K562 (cell line): ENCODE measurements at regions not wholly inside any gene's neighbourhood (a gene's known extent, or its start where the extent isn't known, plus 50 kb on each side); places are given as distances from the start of the nearest gene placed in this dataset.
A peak's percentile ranks its signal among the peaks of the same experiment; 100 is the strongest.

Experiments used
- AFF1 ChIP-seq, 2 experiments: fragments of 450-650 bp; IDR thresholded peaks; 2 replicates each; pipeline ENCODE4 v1.6.1; 2018; ENCODE audit warnings: mild to moderate bottlenecking in 2 of 2, low read depth in 1 of 2; ENCODE audit not compliant: partially characterized antibody in 2 of 2
- ARID2 ChIP-seq: fragments of 450-650 bp; IDR thresholded peaks from 2 replicates; pipeline ENCODE4 v1.6.1; 2017; ENCODE audit warnings: antibody characterized with exemption, mild to moderate bottlenecking
- DPF2 ChIP-seq: fragments of 450-650 bp; IDR thresholded peaks from 2 replicates; pipeline ENCODE4 v1.6.1; 2016
- KLF10 ChIP-seq: fragments of 250-450 bp; sonication (Bioruptor Pico); IDR thresholded peaks from 2 replicates; pipeline ENCODE4 v1.6.1; 2021; ENCODE audit warnings: matching md5 sums
- NCOA1 ChIP-seq: fragments of 450-650 bp; IDR thresholded peaks from 2 replicates; pipeline ENCODE4 v1.6.1; 2016; ENCODE audit warnings: low read depth
- POLR2A ChIP-seq: fragments of 450-650 bp; conservative IDR thresholded peaks from 2 replicates; pipeline ENCODE4 v1.6.1; 2016
- POLR2AphosphoS5 ChIP-seq: IDR thresholded peaks from 2 replicates; pipeline ENCODE4 v1.6.1; 2011; ENCODE audit warnings: mild to moderate bottlenecking, low read depth, low read length, moderate library complexity; ENCODE audit not compliant: control insufficient read depth, insufficient read depth
- TFAP4 ChIP-seq: sonication (generic); formaldehyde crosslinking; IDR thresholded peaks from 2 replicates; pipeline ENCODE4 v1.8.0; 2022; ENCODE audit warnings: missing genetic modification reagents, mild to moderate bottlenecking, moderate library complexity, borderline replicate concordance
- ZBTB11 ChIP-seq, 3 experiments: fragments of 200-800 bp in 1 of 3; fragments of 250-450 bp in 1 of 3; fragments of 450-650 bp in 1 of 3; sonication (Bioruptor Pico) in 1 of 3; sonication (Bioruptor generic) in 1 of 3; formaldehyde crosslinking in 1 of 3; IDR thresholded peaks; 2 replicates each; pipeline versions ENCODE4 v1.6.1 to v1.8.0; 2016 to 2022; ENCODE audit warnings: mild to moderate bottlenecking in 2 of 3, missing genetic modification characterization in 2 of 3, missing compliant biosample characterization in 1 of 3, moderate library complexity in 1 of 3
- ZMIZ1 ChIP-seq, 2 experiments: fragments of 150-350 bp in 1 of 2; IDR thresholded peaks; 2 replicates each; pipeline ENCODE4 v1.6.1; 2012 to 2016; ENCODE audit warnings: low read depth in 2 of 2, low read length in 2 of 2, mild to moderate bottlenecking in 1 of 2, moderate library complexity in 1 of 2
- ZNF644 ChIP-seq: fragments of 200-800 bp; sonication (Bioruptor generic); IDR thresholded peaks from 2 replicates; pipeline ENCODE4 v1.6.1; 2016; ENCODE audit warnings: low read depth, missing genetic modification characterization, missing compliant biosample characterization
- TF ChIP-seq, protein P1 (sequence below): IDR thresholded peaks from 2 replicates; pipeline ENCODE4 v1.6.1; 2011; ENCODE audit not compliant: insufficient read length; ENCODE audit errors: extremely low read depth

GRCh38 chr6:147660334-147661311, 152.1 kb downstream of the SAMD5 start (continued):
- peak in 2 of 3 experiments; percentile 29 to 97; a peak in 4 of 6 replicates for TF ChIP-seq ZBTB11 (CRISPR knock-in tag; IDR thresholded peaks at IDR 0.05)
- no peak for TF ChIP-seq ZMIZ1 (IDR thresholded peaks at IDR 0.05; ENCODE audit: low read depth in 2 of 2, low read length in 2 of 2)
- TF ChIP-seq ZNF644: 0 out of 2 replicates have a peak, but pooled peaks have one; percentile 20
- 0 out of 2 replicates have a peak, but pooled peaks have one; percentile 10 for TF ChIP-seq DPF2
- peak; percentile 93 for TF ChIP-seq POLR2A
- no peak for TF ChIP-seq ARID2
- TF ChIP-seq AFF1 (IDR thresholded peaks at IDR 0.05; ENCODE audit: low read depth in 1 of 2, partially characterized antibody in 2 of 2): peak; percentile 35 to 39
- no peak for TF ChIP-seq TFAP4
- TF ChIP-seq NCOA1: peak; percentile 71; the same call in 1 of the 2 replicates
- TF ChIP-seq, protein P1, sequence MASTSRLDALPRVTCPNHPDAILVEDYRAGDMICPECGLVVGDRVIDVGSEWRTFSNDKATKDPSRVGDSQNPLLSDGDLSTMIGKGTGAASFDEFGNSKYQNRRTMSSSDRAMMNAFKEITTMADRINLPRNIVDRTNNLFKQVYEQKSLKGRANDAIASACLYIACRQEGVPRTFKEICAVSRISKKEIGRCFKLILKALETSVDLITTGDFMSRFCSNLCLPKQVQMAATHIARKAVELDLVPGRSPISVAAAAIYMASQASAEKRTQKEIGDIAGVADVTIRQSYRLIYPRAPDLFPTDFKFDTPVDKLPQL: peak; percentile 74
- TF ChIP-seq KLF10 (CRISPR knock-in tag): no peak
- TF ChIP-seq POLR2AphosphoS5: peak; percentile 93
